Tibial nerve (tissue), 4 donors: ENCODE measurements at regions not wholly inside any gene's neighbourhood (a gene's known extent, or its start where the extent isn't known, plus 50 kb on each side); places are given as distances from the start of the nearest gene placed in this dataset.

ENCODE experiments used
- EP300 ChIP-seq, 2 donors: sonication (generic); formaldehyde crosslinking; IDR thresholded peaks; one replicate each; pipeline ENCODE4 v1.6.1; 2017; ENCODE audit warnings: antibody characterized with exemption in 2 of 2, mild to moderate bottlenecking in 1 of 2
- POLR2A ChIP-seq, 2 donors: fragments of 450-650 bp; IDR thresholded peaks; one replicate each; pipeline ENCODE4 v1.6.1; 2017; ENCODE audit warnings: antibody characterized with exemption in 2 of 2, mild to moderate bottlenecking in 2 of 2, moderate library complexity in 2 of 2
- TF ChIP-seq, protein P1 (sequence below), 5 experiments: fragments of 200-600 bp in 3 of 5; fragments of 450-650 bp in 2 of 5; sonication (generic) in 3 of 5; IDR thresholded peaks; one replicate each; pipeline ENCODE4 v1.5.1; 2016 to 2019; ENCODE audit warnings: antibody characterized with exemption in 5 of 5, mild to moderate bottlenecking in 3 of 5, moderate library complexity in 2 of 5

DNA sequence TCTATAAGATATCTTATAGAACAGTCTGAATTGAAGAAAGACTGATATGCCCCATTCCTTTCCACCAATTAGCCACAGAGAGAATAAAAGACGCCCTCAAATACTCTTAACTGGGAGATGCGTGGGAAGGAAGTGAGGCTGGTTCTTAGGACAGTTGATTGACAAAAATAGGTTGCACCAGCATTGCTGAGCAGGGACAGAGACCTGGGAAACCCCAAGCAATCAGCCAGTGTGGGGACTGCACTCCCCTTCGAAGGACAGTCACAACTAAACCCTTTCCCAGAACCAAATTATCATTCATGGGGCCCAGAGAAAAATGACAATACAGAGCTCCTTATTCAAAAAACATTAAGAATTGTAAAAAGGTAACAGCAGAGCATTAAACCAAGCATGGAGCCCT lies 196.9 kb upstream of the GHITM start:
- TF ChIP-seq, protein P1, sequence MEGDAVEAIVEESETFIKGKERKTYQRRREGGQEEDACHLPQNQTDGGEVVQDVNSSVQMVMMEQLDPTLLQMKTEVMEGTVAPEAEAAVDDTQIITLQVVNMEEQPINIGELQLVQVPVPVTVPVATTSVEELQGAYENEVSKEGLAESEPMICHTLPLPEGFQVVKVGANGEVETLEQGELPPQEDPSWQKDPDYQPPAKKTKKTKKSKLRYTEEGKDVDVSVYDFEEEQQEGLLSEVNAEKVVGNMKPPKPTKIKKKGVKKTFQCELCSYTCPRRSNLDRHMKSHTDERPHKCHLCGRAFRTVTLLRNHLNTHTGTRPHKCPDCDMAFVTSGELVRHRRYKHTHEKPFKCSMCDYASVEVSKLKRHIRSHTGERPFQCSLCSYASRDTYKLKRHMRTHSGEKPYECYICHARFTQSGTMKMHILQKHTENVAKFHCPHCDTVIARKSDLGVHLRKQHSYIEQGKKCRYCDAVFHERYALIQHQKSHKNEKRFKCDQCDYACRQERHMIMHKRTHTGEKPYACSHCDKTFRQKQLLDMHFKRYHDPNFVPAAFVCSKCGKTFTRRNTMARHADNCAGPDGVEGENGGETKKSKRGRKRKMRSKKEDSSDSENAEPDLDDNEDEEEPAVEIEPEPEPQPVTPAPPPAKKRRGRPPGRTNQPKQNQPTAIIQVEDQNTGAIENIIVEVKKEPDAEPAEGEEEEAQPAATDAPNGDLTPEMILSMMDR (IDR thresholded peaks at IDR 0.05): no peak
- TF ChIP-seq POLR2A (IDR thresholded peaks at IDR 0.05): no peak
- TF ChIP-seq EP300 (IDR thresholded peaks at IDR 0.05): no peak
